ENCODE measurements at regions not wholly inside any gene's neighbourhood (a gene's known extent, or its start where the extent isn't known, plus 50 kb on each side); places are given as distances from the start of the nearest gene placed in this dataset.

GRCh38 chr5:62154758-62155157 lies 151.2 kb upstream of the KIF2A start:
- no peak overlapping the region for H3K9ac ChIP-seq (replicated peaks; ENCODE audit: extremely low read depth, insufficient read depth, low read length)
- FAIRE-seq (no peak), DNase-seq (ENCODE audit: low read depth, low spot score) (no peak)
- POLR2A ChIA-PET = no interaction called here
- no peaks in the 10 kb centered on the region for H3K9me3 ChIP-seq (replicated peaks; ENCODE audit: control insufficient read depth, insufficient read depth, low read length)
- dilution Hi-C loops (cut with MboI; ENCODE audit: extremely low pct_ligation_motif_present, low sequenced_read_pairs) (no loop called here), intact Hi-C loops (cut with micrococcal nuclease) (no loop called here)
- H3K27ac ChIP-seq (ENCODE audit: insufficient read depth, low read depth, low read length) = no peak overlapping the region
- no peaks in the 10 kb centered on the region for H3K27me3 ChIP-seq (ENCODE audit: control insufficient read depth in 2 of 2, insufficient read depth in 2 of 2, low read length in 2 of 2)
- CTCF ChIA-PET = no interaction called here
- H3K9me1 ChIP-seq (replicated peaks; ENCODE audit: control insufficient read depth, extremely low read depth, insufficient read depth, low read length) = no peaks in the 10 kb centered on the region
- no TSS peak for BruUV-seq (replicated peaks)
- H2AFZ ChIP-seq (ENCODE audit: low read depth, low read length) = no peak overlapping the region
- no peaks in the 10 kb centered on the region for H3K36me3 ChIP-seq (ENCODE audit: control insufficient read depth in 2 of 2, extremely low read depth in 1 of 2, insufficient read depth in 2 of 2, low read length in 2 of 2)
- no peak for TF ChIP-seq CTCF (IDR thresholded peaks at IDR 0.05; ENCODE audit: extremely low read depth in 1 of 2, insufficient read depth in 1 of 2, low read depth in 1 of 2, low read length in 2 of 2)
- TF ChIP-seq GATA2 (IDR thresholded peaks at IDR 0.05; ENCODE audit: insufficient read depth, insufficient read length, low read depth, low read length) = no peak
- no peak for TF ChIP-seq POLR2AphosphoS5 (IDR thresholded peaks at IDR 0.05; ENCODE audit: insufficient read depth, low read depth, low read length)
- H3K79me2 ChIP-seq (ENCODE audit: control insufficient read depth, insufficient read depth, low read length) = no peaks in the 10 kb centered on the region
- no peak overlapping the region for H3K4me2 ChIP-seq (ENCODE audit: insufficient read depth, low read length)
- H3K4me1 ChIP-seq (ENCODE audit: control insufficient read depth, extremely low read depth, insufficient read depth, low read length) = no peaks in the 10 kb centered on the region
- no peak overlapping the region for H3K4me3 ChIP-seq (replicated peaks in 1 of 3; ENCODE audit: insufficient read depth in 1 of 3, low read depth in 1 of 3, low read length in 3 of 3)
- no peaks in the 10 kb centered on the region for H4K20me1 ChIP-seq (replicated peaks; ENCODE audit: control insufficient read depth, extremely low read depth, insufficient read depth, low read length)

- Histone ChIP-seq H3K9me1 (replicated peaks; ENCODE audit: control insufficient read depth, extremely low read depth, insufficient read depth, low read length) (no peaks in the 10 kb centered on the region), H4K20me1 (replicated peaks; ENCODE audit: control insufficient read depth, extremely low read depth, insufficient read depth, low read length) (no peaks in the 10 kb centered on the region), H3K4me1 (ENCODE audit: control insufficient read depth, extremely low read depth, insufficient read depth, low read length) (no peaks in the 10 kb centered on the region), H3K27me3 (ENCODE audit: control insufficient read depth in 2 of 2, insufficient read depth in 2 of 2, low read length in 2 of 2) (no peaks in the 10 kb centered on the region), H3K9ac (replicated peaks; ENCODE audit: extremely low read depth, insufficient read depth, low read length) (no peak overlapping the region), H3K27ac (ENCODE audit: insufficient read depth, low read depth, low read length) (no peak overlapping the region), H3K79me2 (ENCODE audit: control insufficient read depth, insufficient read depth, low read length) (no peaks in the 10 kb centered on the region), H2AFZ (ENCODE audit: low read depth, low read length) (no peak overlapping the region), H3K4me3 (replicated peaks in 1 of 3; ENCODE audit: insufficient read depth in 1 of 3, low read depth in 1 of 3, low read length in 3 of 3) (no peak overlapping the region), H3K4me2 (ENCODE audit: insufficient read depth, low read length) (no peak overlapping the region), H3K9me3 (replicated peaks; ENCODE audit: control insufficient read depth, insufficient read depth, low read length) (no peaks in the 10 kb centered on the region), H3K36me3 (ENCODE audit: control insufficient read depth in 2 of 2, extremely low read depth in 1 of 2, insufficient read depth in 2 of 2, low read length in 2 of 2) (no peaks in the 10 kb centered on the region)
- DNase-seq (ENCODE audit: low read depth, low spot score) (no peak), FAIRE-seq (no peak)
- ChIA-PET CTCF (interaction anchor here (0.8 to 1.0 kb wide), 2 partner anchors 8 to 12 kb away, joined by 4 read pairs; no protein-coding TSS in a partner anchor), POLR2A (no interaction called here)
- intact Hi-C loops (cut with micrococcal nuclease) = no loop called here
- no TSS peak for BruUV-seq (replicated peaks)
- dilution Hi-C loops (cut with MboI; ENCODE audit: extremely low pct_ligation_motif_present, low sequenced_read_pairs) = no loop called here
- TF ChIP-seq EZH2 (IDR thresholded peaks at IDR 0.05; ENCODE audit: borderline replicate concordance, low read depth, low read length, severe bottlenecking) (no peak), CTCF (IDR thresholded peaks at IDR 0.05; ENCODE audit: extremely low read depth in 1 of 2, insufficient read depth in 1 of 2, low read depth in 1 of 2, low read length in 2 of 2) (no peak), MYC (IDR thresholded peaks at IDR 0.05; ENCODE audit: low read depth, low read length) (no peak), POLR2AphosphoS5 (IDR thresholded peaks at IDR 0.05; ENCODE audit: insufficient read depth, low read depth, low read length) (no peak), GATA2 (IDR thresholded peaks at IDR 0.05; ENCODE audit: insufficient read depth, insufficient read length, low read depth, low read length) (no peak), JUN (IDR thresholded peaks at IDR 0.05; ENCODE audit: borderline replicate concordance, insufficient read depth, insufficient read length, low read depth) (no peak), POLR2A (IDR thresholded peaks at IDR 0.05; ENCODE audit: low read depth, low read length) (no peak), FOS (IDR thresholded peaks at IDR 0.05; ENCODE audit: borderline replicate concordance, insufficient read depth, low read length) (no peak), MAX (IDR thresholded peaks at IDR 0.05; ENCODE audit: insufficient read depth, insufficient read length) (no peak)
Observed at GRCh38 chr5:62155988-62156387, 150.0 kb upstream of the KIF2A start.
